PFSK-1 (cell line): ENCODE measurements at regions not wholly inside any gene's neighbourhood (a gene's known extent, or its start where the extent isn't known, plus 50 kb on each side); places are given as distances from the start of the nearest gene placed in this dataset.

Source experiments
- FOXP2 ChIP-seq: optimal IDR thresholded peaks from 2 replicates; pipeline ENCODE3; 2011; ENCODE audit warnings: borderline replicate concordance, control low read depth, inconsistent platforms; ENCODE audit not compliant: insufficient read depth; ENCODE audit errors: extremely low read length, extremely low read depth
- POLR2AphosphoS5 ChIP-seq: IDR thresholded peaks from 2 replicates; pipeline ENCODE4 v1.6.1; 2012; ENCODE audit warnings: low read depth, mild to moderate bottlenecking, control low read depth, low read length, moderate library complexity
- SIN3A ChIP-seq: IDR thresholded peaks from 2 replicates; pipeline ENCODE4 v1.6.1; 2012; ENCODE audit warnings: mild to moderate bottlenecking, low read length, moderate library complexity, borderline replicate concordance; ENCODE audit not compliant: insufficient read depth
- TAF1 ChIP-seq: IDR thresholded peaks from 2 replicates; pipeline ENCODE4 v1.6.1; 2012; ENCODE audit warnings: low read length, control low read depth, borderline replicate concordance; ENCODE audit not compliant: insufficient read depth
- TF ChIP-seq, protein P1 (sequence below), 2 experiments: IDR thresholded peaks; 2 replicates each; pipeline versions ENCODE4 v1.6.1 to v1.8.0; 2011 to 2012; ENCODE audit warnings: low read depth in 2 of 2, low read length in 2 of 2, control low read depth in 1 of 2, inconsistent platforms in 1 of 2, mild to moderate bottlenecking in 1 of 2, moderate library complexity in 1 of 2; ENCODE audit not compliant: insufficient read depth in 1 of 2

GRCh38 chr17:70881093-70881492 lies 711.8 kb downstream of the KCNJ2 start:
- TF ChIP-seq TAF1: no peak
- no peak for TF ChIP-seq POLR2AphosphoS5
- TF ChIP-seq, protein P1, sequence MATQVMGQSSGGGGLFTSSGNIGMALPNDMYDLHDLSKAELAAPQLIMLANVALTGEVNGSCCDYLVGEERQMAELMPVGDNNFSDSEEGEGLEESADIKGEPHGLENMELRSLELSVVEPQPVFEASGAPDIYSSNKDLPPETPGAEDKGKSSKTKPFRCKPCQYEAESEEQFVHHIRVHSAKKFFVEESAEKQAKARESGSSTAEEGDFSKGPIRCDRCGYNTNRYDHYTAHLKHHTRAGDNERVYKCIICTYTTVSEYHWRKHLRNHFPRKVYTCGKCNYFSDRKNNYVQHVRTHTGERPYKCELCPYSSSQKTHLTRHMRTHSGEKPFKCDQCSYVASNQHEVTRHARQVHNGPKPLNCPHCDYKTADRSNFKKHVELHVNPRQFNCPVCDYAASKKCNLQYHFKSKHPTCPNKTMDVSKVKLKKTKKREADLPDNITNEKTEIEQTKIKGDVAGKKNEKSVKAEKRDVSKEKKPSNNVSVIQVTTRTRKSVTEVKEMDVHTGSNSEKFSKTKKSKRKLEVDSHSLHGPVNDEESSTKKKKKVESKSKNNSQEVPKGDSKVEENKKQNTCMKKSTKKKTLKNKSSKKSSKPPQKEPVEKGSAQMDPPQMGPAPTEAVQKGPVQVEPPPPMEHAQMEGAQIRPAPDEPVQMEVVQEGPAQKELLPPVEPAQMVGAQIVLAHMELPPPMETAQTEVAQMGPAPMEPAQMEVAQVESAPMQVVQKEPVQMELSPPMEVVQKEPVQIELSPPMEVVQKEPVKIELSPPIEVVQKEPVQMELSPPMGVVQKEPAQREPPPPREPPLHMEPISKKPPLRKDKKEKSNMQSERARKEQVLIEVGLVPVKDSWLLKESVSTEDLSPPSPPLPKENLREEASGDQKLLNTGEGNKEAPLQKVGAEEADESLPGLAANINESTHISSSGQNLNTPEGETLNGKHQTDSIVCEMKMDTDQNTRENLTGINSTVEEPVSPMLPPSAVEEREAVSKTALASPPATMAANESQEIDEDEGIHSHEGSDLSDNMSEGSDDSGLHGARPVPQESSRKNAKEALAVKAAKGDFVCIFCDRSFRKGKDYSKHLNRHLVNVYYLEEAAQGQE (IDR thresholded peaks at IDR 0.05; ENCODE audit: insufficient read depth in 1 of 2, low read depth in 2 of 2, low read length in 2 of 2): no peak
- TF ChIP-seq SIN3A: no peak
- no peak for TF ChIP-seq FOXP2
